Chondrocyte (in vitro differentiated cells): ENCODE measurements at regions not wholly inside any gene's neighbourhood (a gene's known extent, or its start where the extent isn't known, plus 50 kb on each side); places are given as distances from the start of the nearest gene placed in this dataset.

Experiments
- DNase-seq: peaks from one replicate; pipeline ENCODE4 v3.0.0; 2021; ENCODE audit warnings: mixed read lengths, low spot score
- H3K27ac Mint-ChIP-seq: one replicate; pipeline ENCODE4 v1.8.0; 2021; ENCODE audit warnings: mild to moderate bottlenecking, moderate library complexity, mixed read lengths; ENCODE audit not compliant: unreplicated experiment
- H3K27me3 Mint-ChIP-seq: 2 replicates; pipeline ENCODE4 v1.8.0; 2021; ENCODE audit warnings: low read depth, mixed read lengths
- H3K36me3 Mint-ChIP-seq: 2 replicates; pipeline ENCODE4 v1.8.0; 2021; ENCODE audit warnings: low read depth, mixed read lengths
- H3K4me1 Mint-ChIP-seq: 2 replicates; pipeline ENCODE4 v1.8.0; 2021; ENCODE audit warnings: low read depth, mild to moderate bottlenecking, mixed read lengths
- H3K4me3 Mint-ChIP-seq: one replicate; pipeline ENCODE4 v1.8.0; 2021; ENCODE audit warnings: mild to moderate bottlenecking, moderate library complexity, mixed read lengths; ENCODE audit not compliant: unreplicated experiment
- H3K9me3 Mint-ChIP-seq: 2 replicates; pipeline ENCODE4 v1.8.0; 2021; ENCODE audit warnings: low read depth, mixed read lengths
- TF ChIP-seq, protein P1 (sequence below): fragments of 200-600 bp; sonication (generic); IDR thresholded peaks from 2 replicates; pipeline ENCODE4 v1.5.0; 2021; ENCODE audit warnings: antibody characterized with exemption, mild to moderate bottlenecking, moderate library complexity

DNA sequence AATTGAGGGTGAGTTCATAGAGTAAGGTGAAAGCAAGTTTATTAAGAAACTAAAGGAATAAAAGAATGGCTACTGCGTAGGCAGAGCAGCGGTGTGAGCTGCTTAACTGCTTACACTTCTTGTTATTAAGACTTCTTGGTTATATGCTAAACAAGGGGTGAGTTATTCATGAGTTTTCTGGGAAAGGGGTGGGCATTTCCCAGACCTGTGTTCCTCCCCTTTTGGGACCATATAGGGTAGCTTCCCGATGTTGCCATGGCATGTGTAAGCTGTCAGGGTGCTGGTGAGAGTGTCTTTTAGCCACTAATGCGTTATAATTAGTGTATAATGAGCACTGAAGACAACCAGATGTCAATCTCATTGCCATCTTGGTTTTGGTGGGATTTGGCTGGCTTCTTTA is 126.5 kb downstream of the ARSF start:
- H3K27me3 Mint-ChIP-seq, result no peaks in the 10 kb centered on the region
- peaks cover 13% of the 10 kb centered on the region for H3K4me1 Mint-ChIP-seq
- H3K27ac Mint-ChIP-seq, result no peak overlapping the region
- no peak for DNase-seq
- no peak overlapping the region for H3K4me3 Mint-ChIP-seq
- H3K36me3 Mint-ChIP-seq, result no peaks in the 10 kb centered on the region
- TF ChIP-seq, protein P1, sequence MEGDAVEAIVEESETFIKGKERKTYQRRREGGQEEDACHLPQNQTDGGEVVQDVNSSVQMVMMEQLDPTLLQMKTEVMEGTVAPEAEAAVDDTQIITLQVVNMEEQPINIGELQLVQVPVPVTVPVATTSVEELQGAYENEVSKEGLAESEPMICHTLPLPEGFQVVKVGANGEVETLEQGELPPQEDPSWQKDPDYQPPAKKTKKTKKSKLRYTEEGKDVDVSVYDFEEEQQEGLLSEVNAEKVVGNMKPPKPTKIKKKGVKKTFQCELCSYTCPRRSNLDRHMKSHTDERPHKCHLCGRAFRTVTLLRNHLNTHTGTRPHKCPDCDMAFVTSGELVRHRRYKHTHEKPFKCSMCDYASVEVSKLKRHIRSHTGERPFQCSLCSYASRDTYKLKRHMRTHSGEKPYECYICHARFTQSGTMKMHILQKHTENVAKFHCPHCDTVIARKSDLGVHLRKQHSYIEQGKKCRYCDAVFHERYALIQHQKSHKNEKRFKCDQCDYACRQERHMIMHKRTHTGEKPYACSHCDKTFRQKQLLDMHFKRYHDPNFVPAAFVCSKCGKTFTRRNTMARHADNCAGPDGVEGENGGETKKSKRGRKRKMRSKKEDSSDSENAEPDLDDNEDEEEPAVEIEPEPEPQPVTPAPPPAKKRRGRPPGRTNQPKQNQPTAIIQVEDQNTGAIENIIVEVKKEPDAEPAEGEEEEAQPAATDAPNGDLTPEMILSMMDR, result no peak
- H3K9me3 Mint-ChIP-seq, result no peaks in the 10 kb centered on the region

DNA sequence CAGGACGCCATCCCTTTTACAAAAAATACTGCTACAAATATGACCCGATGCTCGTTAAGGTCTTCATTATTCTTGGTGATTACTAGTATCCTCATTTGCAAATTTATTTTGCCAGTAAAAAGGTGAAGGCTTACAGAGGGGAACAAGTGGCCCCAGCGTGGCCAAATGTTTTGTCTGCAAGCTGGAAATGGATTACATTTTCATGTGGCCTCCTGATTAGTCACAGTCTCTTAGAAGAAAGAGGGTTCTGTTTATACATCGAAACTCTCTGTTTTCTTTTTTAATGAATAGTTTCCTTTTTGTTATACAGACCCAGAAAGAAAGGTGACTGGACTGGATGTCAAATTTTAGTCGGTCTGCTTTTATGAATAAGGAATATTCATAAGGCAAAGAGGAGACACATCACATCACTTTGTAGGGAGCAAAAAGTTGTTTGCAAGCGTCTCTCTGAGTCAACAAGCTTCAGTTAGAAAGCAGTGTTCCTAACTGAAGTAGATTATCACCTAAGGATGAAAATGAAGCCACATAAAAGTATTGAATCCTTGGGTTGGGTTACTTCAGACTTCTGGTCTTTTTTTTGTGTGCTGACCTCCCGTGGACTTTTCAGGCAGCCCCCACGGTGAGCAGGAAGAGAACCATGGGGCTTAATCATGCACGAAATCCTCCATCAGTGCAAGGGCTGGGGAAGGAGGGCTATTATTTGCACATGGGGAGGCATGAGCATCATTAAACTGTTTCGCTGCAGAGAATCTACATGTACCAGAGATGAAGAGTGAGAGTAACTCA is 125.6 kb downstream of the ARSF start:
- H3K9me3 Mint-ChIP-seq, result peaks cover 3% of the 10 kb centered on the region
- no peak overlapping the region for H3K4me3 Mint-ChIP-seq
- H3K27ac Mint-ChIP-seq, result peak overlapping the region; percentile 24
- H3K27me3 Mint-ChIP-seq, result no peaks in the 10 kb centered on the region
- H3K4me1 Mint-ChIP-seq, result peaks cover 17% of the 10 kb centered on the region
- TF ChIP-seq, protein P1, result no peak
- no peaks in the 10 kb centered on the region for H3K36me3 Mint-ChIP-seq
- DNase-seq, result no peak

DNA sequence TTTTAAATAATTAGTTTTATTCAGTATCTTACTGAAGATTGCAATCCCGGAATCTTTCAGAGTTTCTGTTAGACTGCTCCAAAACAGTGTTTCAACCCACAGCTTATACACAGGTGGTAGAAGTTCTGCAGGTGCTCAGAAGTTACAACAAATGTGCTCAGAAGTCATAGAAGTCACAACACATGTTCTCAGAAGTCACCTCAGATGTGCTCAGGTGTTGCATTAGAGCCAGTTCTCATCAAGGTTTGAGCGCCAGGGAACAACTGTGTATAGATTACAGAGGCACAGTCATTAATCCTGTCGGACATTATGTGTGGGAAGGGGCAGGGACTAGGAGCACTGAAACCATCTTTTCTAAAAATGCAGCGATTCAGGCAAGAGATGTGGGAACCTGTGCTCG is 124.5 kb downstream of the ARSF start:
- H3K9me3 Mint-ChIP-seq, result peaks cover 6% of the 10 kb centered on the region
- no peak for DNase-seq
- H3K27ac Mint-ChIP-seq, result no peak overlapping the region
- peaks cover 27% of the 10 kb centered on the region for H3K4me1 Mint-ChIP-seq
- H3K27me3 Mint-ChIP-seq, result no peaks in the 10 kb centered on the region
- no peak overlapping the region for H3K4me3 Mint-ChIP-seq
- no peaks in the 10 kb centered on the region for H3K36me3 Mint-ChIP-seq
- TF ChIP-seq, protein P1, result no peak
